Common myeloid progenitor, CD34-positive (primary cell): ENCODE measurements at regions not wholly inside any gene's neighbourhood (a gene's known extent, or its start where the extent isn't known, plus 50 kb on each side); places are given as distances from the start of the nearest gene placed in this dataset.
"Not testable (repeated sequence)": the region's sequence is repeated elsewhere in the genome, so short reads cannot be mapped to it uniquely, and the experiment has no call there.

Source experiments
- CTCF ChIA-PET: fragments of 350-600 bp; sonication (Branson Sonifier 250); formaldehyde crosslinking; loops from one replicate; lab custom pipeline; 2021; ENCODE audit warnings: antibody characterized with exemption; lab: Charles Lee
- POLR2A ChIA-PET: fragments of 350-600 bp; sonication (Branson Sonifier 250); formaldehyde crosslinking; loops from one replicate; lab custom pipeline; 2021; ENCODE audit warnings: antibody characterized with exemption; lab: Charles Lee
- DNase-seq, 3 donors: peaks; one replicate each; pipeline versions ENCODE4 v3.0.0 to v3.0.0-alpha.2; 2013
- H3K27ac ChIP-seq, 2 experiments: 1 replicate in 1 of 2; 2 replicates in 1 of 2; pipeline ENCODE4 v1.7.0; 2013; ENCODE audit warnings: inconsistent platforms in 2 of 2, low read length in 2 of 2, mild to moderate bottlenecking in 2 of 2, low read depth in 1 of 2, moderate library complexity in 1 of 2; ENCODE audit not compliant: severe bottlenecking in 2 of 2, insufficient read depth in 1 of 2, poor library complexity in 1 of 2
- H3K27me3 ChIP-seq, 5 experiments: replicated peaks in 2 of 5; 1 replicate in 3 of 5; 2 replicates in 2 of 5; pipeline versions ENCODE4 v1.6.1 to v1.7.0; 2013; ENCODE audit warnings: low read length in 4 of 5, mild to moderate bottlenecking in 2 of 5, moderate library complexity in 2 of 5, inconsistent platforms in 1 of 5; ENCODE audit not compliant: insufficient read depth in 5 of 5, control insufficient read depth in 4 of 5
- H3K36me3 ChIP-seq, 4 experiments: 1 replicate in 2 of 4; 2 replicates in 2 of 4; pipeline versions ENCODE4 v1.6.1 to v1.7.0; 2013; ENCODE audit warnings: low read length in 3 of 4, control low read depth in 1 of 4, mild to moderate bottlenecking in 1 of 4; ENCODE audit not compliant: control insufficient read depth in 4 of 4, insufficient read depth in 4 of 4
- H3K4me1 ChIP-seq, 4 experiments: 1 replicate in 3 of 4; 2 replicates in 1 of 4; pipeline versions ENCODE4 v1.6.1 to v1.7.1; 2013; ENCODE audit warnings: low read length in 3 of 4, mild to moderate bottlenecking in 3 of 4, control low read depth in 1 of 4, inconsistent platforms in 1 of 4, moderate library complexity in 1 of 4; ENCODE audit not compliant: control insufficient read depth in 4 of 4, insufficient read depth in 4 of 4; ENCODE audit errors: control extremely low read depth in 1 of 4
- H3K4me3 ChIP-seq, 7 experiments: 1 replicate in 4 of 7; 2 replicates in 3 of 7; pipeline versions ENCODE4 v1.5.1 to v1.7.0; 2013; ENCODE audit warnings: mild to moderate bottlenecking in 7 of 7, low read length in 6 of 7, moderate library complexity in 6 of 7, inconsistent platforms in 2 of 7, low read depth in 2 of 7, control low read depth in 1 of 7; ENCODE audit not compliant: insufficient read depth in 4 of 7, control insufficient read depth in 1 of 7; ENCODE audit errors: extremely low read depth in 1 of 7
- H3K9me3 ChIP-seq, 5 experiments: 1 replicate in 4 of 5; 2 replicates in 1 of 5; pipeline versions ENCODE4 v1.6.1 to v1.7.1; 2013; ENCODE audit warnings: low read length in 4 of 5, mild to moderate bottlenecking in 2 of 5, inconsistent platforms in 1 of 5, low read depth in 1 of 5, moderate library complexity in 1 of 5; ENCODE audit not compliant: control insufficient read depth in 4 of 5, insufficient read depth in 2 of 5; ENCODE audit errors: control extremely low read depth in 1 of 5
- WGBS: methylation state at CpG from one replicate; pipeline ENCODE4 v1.1.5; 2013; ENCODE audit not compliant: insufficient coverage; 5-methylcytosine and 5-hydroxymethylcytosine counted together

DNA sequence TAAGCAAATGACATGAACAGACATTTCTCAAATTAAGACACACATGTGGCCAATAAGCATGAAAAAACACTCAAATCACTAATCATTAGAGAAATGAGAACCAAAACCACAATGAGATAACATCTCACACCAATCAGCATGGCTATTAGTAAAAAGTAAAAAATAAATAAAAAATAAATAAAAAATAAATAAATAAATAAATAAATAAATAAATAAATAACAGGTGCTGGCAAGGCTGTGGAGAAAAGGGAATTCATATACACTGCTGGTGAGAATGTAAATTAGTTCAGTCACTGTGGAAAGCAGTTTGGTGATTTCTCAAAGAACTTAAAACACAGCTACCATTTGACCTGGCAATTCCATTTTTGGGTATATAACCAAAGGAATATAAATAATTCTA, 167.1 kb upstream of the CNKSR2 start:
- no peak overlapping the region for H3K27ac ChIP-seq
- DNase-seq = no peak
- no peaks in the 10 kb centered on the region for H3K4me1 ChIP-seq
- ChIA-PET CTCF (no interaction called here), POLR2A (no interaction called here)
- H3K27me3 ChIP-seq = no peaks in the 10 kb centered on the region
- no peak overlapping the region for H3K4me3 ChIP-seq
- no peaks in the 10 kb centered on the region for H3K36me3 ChIP-seq
- H3K9me3 ChIP-seq = no peaks in the 10 kb centered on the region

DNA sequence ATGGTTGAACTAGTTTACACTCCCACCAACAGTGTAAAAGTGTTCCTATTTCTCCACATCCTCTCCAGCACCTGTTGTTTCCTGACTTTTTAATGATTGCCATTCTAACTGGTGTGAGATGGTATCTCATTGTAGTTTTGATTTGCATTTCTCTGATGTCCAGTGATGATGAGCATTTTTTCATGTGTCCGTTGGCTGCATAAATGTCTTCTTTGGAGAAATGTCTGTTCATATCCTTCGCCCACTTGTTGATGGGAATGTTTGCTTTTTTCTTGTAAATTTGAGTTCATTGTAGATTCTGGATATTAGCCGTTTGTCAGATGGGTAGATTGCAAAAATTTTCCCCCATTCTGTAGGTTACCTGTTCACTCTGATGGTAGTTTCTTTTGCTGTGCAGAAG, 155.0 kb upstream of the CNKSR2 start:
- H3K27ac ChIP-seq, H3K4me1 ChIP-seq, DNase-seq, H3K36me3 ChIP-seq, H3K27me3 ChIP-seq, CTCF ChIA-PET, POLR2A ChIA-PET, H3K4me3 ChIP-seq, H3K9me3 ChIP-seq: not testable (repeated sequence)
- no CpG with 5 or more reads among the region's 3 CpGs for WGBS

DNA sequence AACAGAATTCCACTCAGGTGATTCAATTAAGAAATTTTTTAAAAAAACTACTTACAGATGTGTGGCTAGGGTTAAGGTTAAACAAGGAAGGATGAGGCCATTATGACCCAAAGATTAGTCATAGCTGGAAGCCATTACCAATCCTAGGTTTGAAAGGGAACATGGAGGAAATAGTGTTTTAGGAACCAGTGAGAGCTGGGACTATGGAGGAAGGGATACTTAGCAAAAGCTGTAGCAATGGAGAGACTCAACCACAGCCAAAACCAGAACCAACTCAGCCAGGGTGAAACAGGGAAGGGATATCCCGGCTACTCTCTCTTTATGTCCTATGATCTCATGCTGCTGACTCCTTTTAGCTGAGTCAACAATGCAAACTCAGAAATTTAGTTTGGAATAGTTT, 148.6 kb upstream of the CNKSR2 start:
- Histone ChIP-seq H3K9me3 (no peaks in the 10 kb centered on the region), H3K27ac (no peak overlapping the region), H3K4me1 (no peaks in the 10 kb centered on the region), H3K36me3 (no peaks in the 10 kb centered on the region), H3K4me3 (no peak overlapping the region), H3K27me3 (no peaks in the 10 kb centered on the region)
- POLR2A ChIA-PET = no interaction called here
- 90% methylated on average over 1 of the region's 1 CpG for WGBS
- no peak for DNase-seq
- CTCF ChIA-PET = no interaction called here

DNA sequence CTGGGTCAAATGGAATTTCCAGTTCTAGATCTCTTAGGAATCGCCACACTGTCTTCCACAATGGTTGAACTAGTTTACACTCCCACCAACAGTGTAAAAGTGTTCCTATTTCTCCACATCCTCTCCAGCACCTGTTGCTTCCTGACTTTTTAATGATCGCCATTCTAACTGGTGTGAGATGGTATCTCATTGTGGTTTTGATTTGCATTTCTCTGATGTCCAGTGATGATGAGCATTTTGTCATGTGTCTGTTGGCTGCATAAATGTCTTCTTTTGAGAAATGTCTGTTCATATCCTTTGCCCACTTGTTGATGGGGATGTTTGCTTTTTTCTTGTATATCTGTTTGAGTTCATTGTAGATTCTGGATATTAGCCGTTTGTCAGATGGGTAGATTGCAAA, 145.2 kb upstream of the CNKSR2 start:
- H3K27me3 ChIP-seq, POLR2A ChIA-PET, H3K27ac ChIP-seq, CTCF ChIA-PET, H3K4me3 ChIP-seq, DNase-seq, H3K36me3 ChIP-seq, H3K4me1 ChIP-seq, H3K9me3 ChIP-seq: not testable (repeated sequence)
- no CpG with 5 or more reads among the region's 3 CpGs for WGBS

DNA sequence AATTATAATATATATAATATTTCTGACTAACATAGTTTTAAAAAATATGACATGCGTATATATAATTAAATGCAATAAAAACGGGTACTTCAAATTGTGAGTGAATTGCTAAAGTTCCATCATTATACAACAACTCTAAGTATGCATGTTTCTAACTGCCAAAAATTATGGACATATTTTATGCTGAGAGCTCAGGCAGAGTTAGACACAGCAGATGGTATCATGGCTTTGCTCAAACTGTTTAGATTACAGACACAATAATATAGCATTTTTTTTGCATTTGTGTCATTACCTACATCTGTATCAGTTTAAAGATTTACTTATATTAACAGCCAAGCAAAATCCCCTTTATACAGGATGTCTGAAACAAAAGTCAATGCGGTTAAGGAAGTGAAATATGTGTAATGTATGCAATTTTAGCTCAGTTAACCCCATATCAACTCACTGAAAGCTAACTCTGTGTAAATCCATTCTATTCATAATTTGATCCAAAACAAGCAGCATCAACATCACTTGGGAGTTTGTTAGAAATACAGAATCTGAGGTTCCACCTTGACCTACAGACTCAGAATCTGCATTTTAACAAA, 119.1 kb upstream of the CNKSR2 start:
- CTCF ChIA-PET = no interaction called here
- no peaks in the 10 kb centered on the region for H3K36me3 ChIP-seq
- DNase-seq = no peak
- no peaks in the 10 kb centered on the region for H3K4me1 ChIP-seq
- WGBS = no CpG with 5 or more reads among the region's 3 CpGs
- POLR2A ChIA-PET = no interaction called here
- H3K9me3 ChIP-seq = no peaks in the 10 kb centered on the region
- H3K4me3 ChIP-seq = no peak overlapping the region
- no peak overlapping the region for H3K27ac ChIP-seq
- H3K27me3 ChIP-seq = no peaks in the 10 kb centered on the region

DNA sequence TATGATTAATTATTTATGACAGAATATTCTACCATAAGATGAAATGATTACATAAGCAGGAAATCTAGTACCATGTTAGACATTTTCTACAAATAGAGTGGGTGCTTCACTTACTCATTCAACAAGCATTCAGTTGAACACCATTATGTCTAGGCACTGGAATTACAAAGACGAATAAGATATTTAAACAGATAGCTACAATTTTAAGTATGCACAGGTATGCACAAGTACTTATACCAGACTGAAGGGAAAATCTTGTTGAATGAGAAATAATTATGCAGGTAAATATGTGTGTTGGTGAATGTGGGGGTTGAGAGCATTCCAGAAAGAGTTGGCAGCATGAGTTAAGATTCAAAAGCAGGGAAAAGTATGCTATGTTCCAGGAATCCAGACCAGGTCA, 107.3 kb upstream of the CNKSR2 start:
- POLR2A ChIA-PET = no interaction called here

DNA sequence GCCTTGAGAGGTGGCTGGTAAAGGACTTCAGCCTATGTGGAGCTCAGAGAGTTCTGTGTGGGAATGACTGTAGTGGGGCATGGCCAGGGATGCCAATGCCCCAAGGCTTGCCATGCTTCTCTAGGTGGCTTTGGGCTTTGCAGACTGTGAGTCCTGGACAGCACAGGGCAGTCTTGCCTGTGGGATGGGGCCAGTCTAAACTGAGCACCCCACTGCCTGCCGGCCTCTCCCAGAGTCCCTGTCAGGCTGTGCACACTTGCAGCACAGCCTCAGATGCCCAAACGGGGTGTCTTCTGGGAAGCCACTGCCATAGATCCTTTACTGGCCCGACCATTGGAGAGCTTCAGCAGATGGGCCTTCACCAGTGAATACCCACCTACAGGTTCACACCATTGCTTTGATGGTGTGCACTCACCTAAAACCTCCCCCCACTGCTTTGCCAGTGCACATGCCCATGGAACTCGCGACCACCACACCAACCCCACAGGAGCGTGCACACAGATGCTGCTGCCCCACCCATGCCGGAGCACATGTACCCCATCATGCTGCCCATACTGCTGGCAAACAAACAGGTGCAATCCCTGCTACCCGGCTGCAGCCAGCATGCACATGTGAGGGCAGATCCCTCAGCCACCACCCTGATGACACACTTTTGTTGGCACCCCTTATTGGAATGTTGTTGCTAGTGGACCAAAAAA, 97.3 kb upstream of the CNKSR2 start:
- no peak for DNase-seq
- Histone ChIP-seq H3K27ac (no peak overlapping the region), H3K9me3 (no peaks in the 10 kb centered on the region), H3K36me3 (no peaks in the 10 kb centered on the region), H3K27me3 (peaks cover 0 to 2% (median 0%) of the 10 kb centered on the region in 5 experiments), H3K4me3 (no peak overlapping the region), H3K4me1 (no peaks in the 10 kb centered on the region)
- 66% methylated on average over 7 of the region's 8 CpGs for WGBS
- CTCF ChIA-PET = no interaction called here
- POLR2A ChIA-PET = no interaction called here

More for the DNA sequence above, 107.3 kb upstream of the CNKSR2 start:
- DNase-seq = no peak
- no CpG with 5 or more reads among the region's 1 CpG for WGBS
- no peaks in the 10 kb centered on the region for H3K27me3 ChIP-seq
- H3K27ac ChIP-seq = no peak overlapping the region
- no peak overlapping the region for H3K4me3 ChIP-seq
- CTCF ChIA-PET = no interaction called here
- H3K4me1 ChIP-seq = no peaks in the 10 kb centered on the region
- H3K9me3 ChIP-seq = peaks cover 0 to 1% (median 0%) of the 10 kb centered on the region in 5 experiments
- H3K36me3 ChIP-seq = no peaks in the 10 kb centered on the region
